ENCODE measurements at regions not wholly inside any gene's neighbourhood (a gene's known extent, or its start where the extent isn't known, plus 50 kb on each side); places are given as distances from the start of the nearest gene placed in this dataset.

DNA sequence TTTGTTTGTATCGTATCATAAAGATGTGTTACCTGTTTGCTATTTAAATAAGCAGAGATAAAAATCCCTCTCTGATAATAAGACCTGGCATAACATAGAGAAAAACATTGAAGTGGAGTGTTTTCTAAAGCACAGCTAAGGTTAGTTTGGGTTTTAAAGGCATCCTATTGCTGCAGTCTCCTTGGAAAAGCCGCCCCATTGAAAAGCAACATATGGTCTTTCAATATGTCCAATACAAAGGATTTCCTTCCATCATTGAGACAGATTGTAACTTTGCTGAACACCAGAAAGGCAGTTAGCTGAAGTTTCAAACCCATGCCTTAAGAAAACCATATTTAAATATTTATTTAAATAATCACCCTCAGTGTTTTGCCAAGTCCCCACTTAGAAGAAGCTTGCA, 898.5 kb upstream of the KCND2 start:
- TF ChIP-seq, protein P1, sequence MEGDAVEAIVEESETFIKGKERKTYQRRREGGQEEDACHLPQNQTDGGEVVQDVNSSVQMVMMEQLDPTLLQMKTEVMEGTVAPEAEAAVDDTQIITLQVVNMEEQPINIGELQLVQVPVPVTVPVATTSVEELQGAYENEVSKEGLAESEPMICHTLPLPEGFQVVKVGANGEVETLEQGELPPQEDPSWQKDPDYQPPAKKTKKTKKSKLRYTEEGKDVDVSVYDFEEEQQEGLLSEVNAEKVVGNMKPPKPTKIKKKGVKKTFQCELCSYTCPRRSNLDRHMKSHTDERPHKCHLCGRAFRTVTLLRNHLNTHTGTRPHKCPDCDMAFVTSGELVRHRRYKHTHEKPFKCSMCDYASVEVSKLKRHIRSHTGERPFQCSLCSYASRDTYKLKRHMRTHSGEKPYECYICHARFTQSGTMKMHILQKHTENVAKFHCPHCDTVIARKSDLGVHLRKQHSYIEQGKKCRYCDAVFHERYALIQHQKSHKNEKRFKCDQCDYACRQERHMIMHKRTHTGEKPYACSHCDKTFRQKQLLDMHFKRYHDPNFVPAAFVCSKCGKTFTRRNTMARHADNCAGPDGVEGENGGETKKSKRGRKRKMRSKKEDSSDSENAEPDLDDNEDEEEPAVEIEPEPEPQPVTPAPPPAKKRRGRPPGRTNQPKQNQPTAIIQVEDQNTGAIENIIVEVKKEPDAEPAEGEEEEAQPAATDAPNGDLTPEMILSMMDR (IDR thresholded peaks at IDR 0.05): no peak
- peaks cover 0 to 2% of the 10 kb centered on the region in 2 donors for H3K9me3 ChIP-seq
- no peak overlapping the region for H3K27ac ChIP-seq
- H3K36me3 ChIP-seq: no peaks in the 10 kb centered on the region
- DNase-seq: no peak
- H3K27me3 ChIP-seq: no peaks in the 10 kb centered on the region
- intact Hi-C loops (cut with DNase I): no loop called here
- H3K4me1 ChIP-seq: no peaks in the 10 kb centered on the region
- ATAC-seq: no peak
- no peak overlapping the region for H3K4me3 ChIP-seq

DNA sequence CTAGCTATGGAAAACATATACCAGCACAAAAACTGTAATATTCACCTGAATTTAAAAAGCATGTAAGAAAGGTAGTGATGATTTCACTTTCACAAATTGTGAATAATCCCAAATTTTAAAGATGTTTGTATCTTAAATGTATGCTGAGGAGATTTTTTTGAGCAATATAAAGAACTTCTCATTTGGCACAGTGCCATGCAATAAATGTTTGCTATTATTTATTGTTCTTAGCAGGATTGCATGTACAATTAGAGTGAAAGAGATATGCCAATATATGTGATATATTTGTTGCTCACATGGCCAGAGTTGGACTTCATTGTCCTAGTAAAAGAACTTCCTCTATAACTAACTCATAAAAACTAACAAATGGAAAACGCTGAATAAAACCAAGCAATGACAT, 895.1 kb upstream of the KCND2 start:
- no peak for DNase-seq
- Histone ChIP-seq H3K27ac (no peak overlapping the region), H3K4me1 (no peaks in the 10 kb centered on the region), H3K27me3 (no peaks in the 10 kb centered on the region), H3K4me3 (no peak overlapping the region), H3K36me3 (no peaks in the 10 kb centered on the region), H3K9me3 (no peaks in the 10 kb centered on the region)
- ATAC-seq: no peak
- TF ChIP-seq, protein P1 (IDR thresholded peaks at IDR 0.05): no peak
- intact Hi-C loops (cut with DNase I): no loop called here

DNA sequence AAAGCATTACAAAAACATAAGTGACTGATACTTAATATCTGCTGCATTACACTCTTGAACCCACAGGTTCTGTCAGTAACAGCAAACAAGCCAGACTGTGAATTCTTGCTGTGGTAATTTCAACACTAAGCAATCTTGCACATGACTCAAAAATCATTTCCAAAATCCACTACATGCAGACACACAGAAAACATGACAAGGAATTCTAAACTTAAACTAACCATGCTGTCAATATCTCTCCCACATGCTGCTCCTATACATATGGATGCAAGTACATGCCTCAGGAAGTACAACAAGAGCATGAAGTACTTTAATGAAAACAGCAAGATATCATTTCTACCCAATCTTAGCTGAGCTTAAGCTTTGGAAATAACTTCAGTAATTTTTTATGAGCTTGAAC, 890.2 kb upstream of the KCND2 start:
- Histone ChIP-seq H3K4me3 (no peak overlapping the region), H3K9me3 (no peaks in the 10 kb centered on the region), H3K4me1 (no peaks in the 10 kb centered on the region), H3K27ac (no peak overlapping the region), H3K27me3 (no peaks in the 10 kb centered on the region), H3K36me3 (no peaks in the 10 kb centered on the region)
- intact Hi-C loops (cut with DNase I): no loop called here
- no peak for DNase-seq
- TF ChIP-seq, protein P1 (IDR thresholded peaks at IDR 0.05): no peak
- ATAC-seq: no peak

DNA sequence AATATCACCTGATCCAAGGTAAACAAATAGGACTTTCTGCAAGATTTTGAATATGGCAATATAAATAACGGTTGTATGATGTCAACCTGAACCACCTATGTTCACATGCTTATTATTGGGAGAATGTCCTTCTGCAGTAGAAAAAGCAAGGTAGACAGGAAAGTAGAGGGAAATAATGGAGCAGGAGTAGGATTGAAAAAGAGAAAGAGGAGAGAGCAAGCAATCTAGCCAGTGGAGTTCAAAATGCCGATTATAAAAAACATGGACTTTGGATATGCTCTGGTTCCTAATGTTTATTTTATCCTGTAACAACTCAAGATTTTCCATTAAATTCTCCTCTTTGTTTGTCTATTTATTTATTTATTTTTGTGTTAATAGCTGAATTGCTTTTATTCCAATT, 878.0 kb upstream of the KCND2 start:
- TF ChIP-seq, protein P1 (IDR thresholded peaks at IDR 0.05): no peak
- H3K4me1 ChIP-seq: no peaks in the 10 kb centered on the region
- intact Hi-C loops (cut with DNase I): no loop called here
- no peaks in the 10 kb centered on the region for H3K36me3 ChIP-seq
- ATAC-seq (no peak), DNase-seq (no peak)
- no peak overlapping the region for H3K4me3 ChIP-seq
- no peaks in the 10 kb centered on the region for H3K27me3 ChIP-seq
- no peak overlapping the region for H3K27ac ChIP-seq
- no peaks in the 10 kb centered on the region for H3K9me3 ChIP-seq

DNA sequence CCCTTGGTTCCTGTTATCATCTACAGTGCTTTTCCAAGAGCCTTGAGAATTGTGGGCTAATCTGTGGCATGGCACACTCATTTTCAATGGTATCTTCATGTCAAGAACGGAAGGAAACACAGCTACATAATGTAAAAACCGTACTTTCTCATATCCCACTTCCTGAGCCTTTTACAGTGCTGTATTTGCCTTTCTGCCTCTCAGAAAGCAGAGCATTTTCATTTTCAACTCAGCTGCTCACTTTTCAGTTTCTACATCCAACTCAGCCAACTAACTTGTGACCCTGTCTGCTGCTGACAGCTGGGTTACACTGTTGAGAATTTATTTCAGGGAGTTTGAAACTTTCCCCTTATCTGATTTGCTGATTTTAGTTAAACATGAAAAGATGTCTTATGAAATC, 875.8 kb upstream of the KCND2 start:
- Histone ChIP-seq H3K36me3 (no peaks in the 10 kb centered on the region), H3K9me3 (no peaks in the 10 kb centered on the region), H3K4me1 (no peaks in the 10 kb centered on the region), H3K27ac (no peak overlapping the region), H3K27me3 (no peaks in the 10 kb centered on the region), H3K4me3 (no peak overlapping the region)
- intact Hi-C loops (cut with DNase I): no loop called here
- no peak for DNase-seq
- TF ChIP-seq, protein P1 (IDR thresholded peaks at IDR 0.05): no peak
- no peak for ATAC-seq
